Endothelial cell of umbilical vein (primary cell): ENCODE measurements at regions not wholly inside any gene's neighbourhood (a gene's known extent, or its start where the extent isn't known, plus 50 kb on each side); places are given as distances from the start of the nearest gene placed in this dataset.

Experiments
- BruUV-seq: library from RNA; stranded (reverse); fragments of 400-500 nt; replicated peaks from 2 replicates; lab custom pipeline; 2021; lab: Mats Ljungman, UMichigan
- CTCF ChIA-PET: fragments of 300-600, 350-600 bp; sonication (Branson Sonifier 250); formaldehyde crosslinking; loops from one replicate; lab custom pipeline; 2021; ENCODE audit warnings: antibody characterized with exemption, inconsistent platforms; lab: Charles Lee
- POLR2A ChIA-PET: fragments of 300-600, 350-600 bp; sonication (Branson Sonifier 250); formaldehyde crosslinking; loops from one replicate; lab custom pipeline; 2021; ENCODE audit warnings: antibody characterized with exemption, inconsistent platforms; lab: Charles Lee
- DNase-seq: peaks from one replicate; pipeline ENCODE4 v3.0.0-alpha.2; 2011; ENCODE audit warnings: low read depth, low spot score
- FAIRE-seq: peaks from 2 replicates; lab custom pipeline; 2011; peaks lifted over from hg19 to GRCh38; lab: Jason Lieb, UNC
- H2AFZ ChIP-seq: 2 replicates; pipeline ENCODE4 v1.6.0; 2012; ENCODE audit warnings: low read depth, low read length, control low read depth, inconsistent platforms
- H3K27ac ChIP-seq: 2 replicates; pipeline ENCODE4 v1.5.1; 2011; ENCODE audit warnings: low read depth, mild to moderate bottlenecking, control low read depth, low read length, moderate library complexity; ENCODE audit not compliant: insufficient read depth
- H3K27me3 ChIP-seq, 2 experiments: 2 replicates each; pipeline versions ENCODE4 v1.6.0 to v1.6.1; 2011; ENCODE audit warnings: low read length in 2 of 2, mixed read lengths in 1 of 2; ENCODE audit not compliant: control insufficient read depth in 2 of 2, insufficient read depth in 2 of 2
- H3K36me3 ChIP-seq, 2 experiments: 2 replicates in 1 of 2; 3 replicates in 1 of 2; pipeline ENCODE4 v1.5.1; 2011; ENCODE audit warnings: low read length in 2 of 2, mild to moderate bottlenecking in 1 of 2, moderate library complexity in 1 of 2; ENCODE audit not compliant: control insufficient read depth in 2 of 2, insufficient read depth in 2 of 2; ENCODE audit errors: extremely low read depth in 1 of 2
- H3K4me1 ChIP-seq: 3 replicates; pipeline ENCODE4 v1.5.1; 2011; ENCODE audit warnings: mild to moderate bottlenecking, low read length; ENCODE audit not compliant: control insufficient read depth, insufficient read depth; ENCODE audit errors: extremely low read depth
- H3K4me2 ChIP-seq: 2 replicates; pipeline ENCODE4 v1.6.1; 2011; ENCODE audit warnings: low read length, control low read depth, mixed read lengths; ENCODE audit not compliant: insufficient read depth
- H3K4me3 ChIP-seq, 3 experiments: fragments of 200-600 bp in 1 of 3; sonication (generic), shearing (Covaris generic) in 1 of 3; replicated peaks in 1 of 3; 2 replicates each; pipeline ENCODE4 v1.5.1; 2011 to 2016; ENCODE audit warnings: control low read depth in 3 of 3, low read length in 3 of 3, mild to moderate bottlenecking in 2 of 3, inconsistent platforms in 1 of 3, low read depth in 1 of 3, moderate library complexity in 1 of 3; ENCODE audit not compliant: insufficient read depth in 1 of 3
- H3K79me2 ChIP-seq: 2 replicates; pipeline ENCODE4 v1.6.0; 2012; ENCODE audit warnings: low read length, inconsistent platforms; ENCODE audit not compliant: control insufficient read depth, insufficient read depth
- H3K9ac ChIP-seq: replicated peaks from 2 replicates; pipeline ENCODE3; 2011; ENCODE audit warnings: low read length, control low read depth; ENCODE audit not compliant: insufficient read depth; ENCODE audit errors: extremely low read depth
- H3K9me1 ChIP-seq: replicated peaks from 3 replicates; pipeline ENCODE4 v1.6.0; 2011; ENCODE audit warnings: mild to moderate bottlenecking, low read length; ENCODE audit not compliant: control insufficient read depth, insufficient read depth; ENCODE audit errors: extremely low read depth
- H3K9me3 ChIP-seq: replicated peaks from 2 replicates; pipeline ENCODE4 v1.5.1; 2012; ENCODE audit warnings: low read length, inconsistent platforms; ENCODE audit not compliant: control insufficient read depth, insufficient read depth
- H4K20me1 ChIP-seq: replicated peaks from 2 replicates; pipeline ENCODE3; 2011; ENCODE audit warnings: mild to moderate bottlenecking, low read length; ENCODE audit not compliant: control insufficient read depth, insufficient read depth; ENCODE audit errors: extremely low read depth
- CTCF ChIP-seq, 2 donors: IDR thresholded peaks; 1 replicate in 1 of 2; 2 replicates in 1 of 2; pipeline ENCODE4 v1.5.1; 2011; ENCODE audit warnings: low read length in 2 of 2, mild to moderate bottlenecking in 2 of 2, moderate library complexity in 2 of 2, control low read depth in 1 of 2, inconsistent platforms in 1 of 2, low read depth in 1 of 2; ENCODE audit not compliant: insufficient read depth in 1 of 2; ENCODE audit errors: extremely low read depth in 1 of 2
- dilution Hi-C: fragments of 300-500 bp; cut with MboI; formaldehyde crosslinking; loops from one replicate; pipeline ENCODE4 v1.15.0; 2019; ENCODE audit warnings: low sequenced_read_pairs; ENCODE audit not compliant: extremely low pct_ligation_motif_present
- intact Hi-C: fragments of 100-400 bp; cut with micrococcal nuclease; formaldehyde crosslinking; loops from one replicate; pipeline ENCODE4 v1.10.0; 2022
- TF ChIP-seq, protein P1 (sequence below): IDR thresholded peaks from 2 replicates; pipeline ENCODE4 v1.6.1; 2011; ENCODE audit not compliant: insufficient read depth, insufficient read length

DNA sequence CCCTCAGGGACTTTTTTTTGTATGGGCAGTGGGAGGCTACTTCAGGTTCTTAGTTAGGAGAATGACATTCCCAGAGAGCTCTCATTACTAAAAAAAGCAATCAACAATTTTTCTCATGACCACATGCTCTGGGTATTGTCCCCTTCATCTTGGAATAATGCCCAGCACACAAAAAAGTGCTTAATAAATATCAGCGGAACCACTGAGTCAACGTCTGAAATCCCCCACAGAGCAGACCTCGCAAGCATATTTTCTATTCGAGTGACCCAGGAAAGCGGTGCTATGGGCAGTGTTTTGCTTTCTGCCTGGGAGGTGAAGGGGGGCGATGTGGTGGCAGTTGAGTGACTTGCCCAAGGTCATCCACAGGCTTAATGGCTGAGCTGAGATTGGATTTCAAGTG, 493.4 kb upstream of the ZMIZ1 start:
- POLR2A ChIA-PET, result no interaction called here
- Histone ChIP-seq H3K4me1 (no peaks in the 10 kb centered on the region), H3K27ac (no peak overlapping the region), H2AFZ (no peak overlapping the region), H3K79me2 (no peaks in the 10 kb centered on the region), H3K9ac (no peak overlapping the region), H3K9me1 (no peaks in the 10 kb centered on the region), H3K36me3 (no peaks in the 10 kb centered on the region), H3K27me3 (no peaks in the 10 kb centered on the region), H3K4me3 (no peak overlapping the region), H4K20me1 (no peaks in the 10 kb centered on the region), H3K4me2 (no peak overlapping the region), H3K9me3 (no peaks in the 10 kb centered on the region)
- FAIRE-seq, result no peak
- dilution Hi-C loops, result no loop called here
- peak; percentile 40 for DNase-seq
- CTCF ChIA-PET, result no interaction called here
- no TSS peak for BruUV-seq
- no peak for TF ChIP-seq CTCF (IDR thresholded peaks at IDR 0.05; ENCODE audit: extremely low read depth in 1 of 2, insufficient read depth in 1 of 2, low read depth in 1 of 2, low read length in 2 of 2)
- intact Hi-C loops, result no loop called here

GRCh38 chr10:78576276-78576675, 492.5 kb upstream of the ZMIZ1 start:
- ChIA-PET CTCF (interaction anchor here (0.9 kb wide), 1 partner anchor 26 kb away, joined by 3 read pairs; no protein-coding TSS in a partner anchor), POLR2A (no interaction called here)
- DNase-seq, result no peak
- intact Hi-C loops (no loop called here), dilution Hi-C loops (no loop called here)
- Histone ChIP-seq H3K9me3 (no peaks in the 10 kb centered on the region), H3K9me1 (no peaks in the 10 kb centered on the region), H3K27ac (no peak overlapping the region), H3K9ac (no peak overlapping the region), H3K36me3 (no peaks in the 10 kb centered on the region), H2AFZ (no peak overlapping the region), H3K4me3 (no peak overlapping the region), H4K20me1 (no peaks in the 10 kb centered on the region), H3K4me1 (no peaks in the 10 kb centered on the region), H3K79me2 (no peaks in the 10 kb centered on the region), H3K4me2 (no peak overlapping the region), H3K27me3 (peaks cover 0 to 2% of the 10 kb centered on the region in 2 experiments)
- TF ChIP-seq, protein P1, sequence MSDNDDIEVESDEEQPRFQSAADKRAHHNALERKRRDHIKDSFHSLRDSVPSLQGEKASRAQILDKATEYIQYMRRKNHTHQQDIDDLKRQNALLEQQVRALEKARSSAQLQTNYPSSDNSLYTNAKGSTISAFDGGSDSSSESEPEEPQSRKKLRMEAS, result no peak
- no TSS peak for BruUV-seq
- FAIRE-seq, result no peak
